Parathyroid adenoma (tissue), 2 donors: ENCODE measurements at regions not wholly inside any gene's neighbourhood (a gene's known extent, or its start where the extent isn't known, plus 50 kb on each side); places are given as distances from the start of the nearest gene placed in this dataset.

Source experiments
- H2AFZ ChIP-seq: fragments of 300-600 bp; sonication (generic); one replicate; pipeline ENCODE4 v1.7.0; 2017; ENCODE audit warnings: antibody characterized with exemption, mild to moderate bottlenecking
- H3K27ac ChIP-seq: fragments of 300-600 bp; sonication (generic); one replicate; pipeline ENCODE4 v1.7.0; 2017
- H3K27me3 ChIP-seq: fragments of 300-600 bp; sonication (generic); one replicate; pipeline ENCODE4 v1.7.0; 2017; ENCODE audit warnings: low read length; ENCODE audit not compliant: control insufficient read depth, insufficient read depth
- H3K36me3 ChIP-seq: fragments of 300-600 bp; sonication (generic); one replicate; pipeline ENCODE4 v1.7.0; 2017; ENCODE audit warnings: low read length; ENCODE audit not compliant: control insufficient read depth, insufficient read depth
- H3K4me1 ChIP-seq: fragments of 300-600 bp; sonication (generic); one replicate; pipeline ENCODE4 v1.7.0; 2017; ENCODE audit warnings: control low read depth
- H3K4me2 ChIP-seq: fragments of 300-600 bp; sonication (generic); one replicate; pipeline ENCODE4 v1.7.0; 2017; ENCODE audit warnings: low read length
- H3K4me3 ChIP-seq: fragments of 300-600 bp; sonication (generic); one replicate; pipeline ENCODE4 v1.7.0; 2017; ENCODE audit warnings: low read depth, low read length
- H3K79me2 ChIP-seq: fragments of 300-600 bp; sonication (generic); one replicate; pipeline ENCODE4 v1.7.0; 2017; ENCODE audit warnings: control low read depth
- H3K9ac ChIP-seq: fragments of 300-600 bp; sonication (generic); one replicate; pipeline ENCODE4 v1.7.0; 2017; ENCODE audit warnings: mild to moderate bottlenecking
- H3K9me3 ChIP-seq: fragments of 300-600 bp; sonication (generic); one replicate; pipeline ENCODE4 v1.7.0; 2017; ENCODE audit warnings: low read length; ENCODE audit not compliant: control insufficient read depth
- TF ChIP-seq, protein P1 (sequence below): fragments of 300-600 bp; sonication (generic); IDR thresholded peaks from one replicate; pipeline ENCODE4 v1.7.0; 2017; ENCODE audit warnings: antibody characterized with exemption, mild to moderate bottlenecking
- donor health status: primary hyperparathyroidism.

DNA sequence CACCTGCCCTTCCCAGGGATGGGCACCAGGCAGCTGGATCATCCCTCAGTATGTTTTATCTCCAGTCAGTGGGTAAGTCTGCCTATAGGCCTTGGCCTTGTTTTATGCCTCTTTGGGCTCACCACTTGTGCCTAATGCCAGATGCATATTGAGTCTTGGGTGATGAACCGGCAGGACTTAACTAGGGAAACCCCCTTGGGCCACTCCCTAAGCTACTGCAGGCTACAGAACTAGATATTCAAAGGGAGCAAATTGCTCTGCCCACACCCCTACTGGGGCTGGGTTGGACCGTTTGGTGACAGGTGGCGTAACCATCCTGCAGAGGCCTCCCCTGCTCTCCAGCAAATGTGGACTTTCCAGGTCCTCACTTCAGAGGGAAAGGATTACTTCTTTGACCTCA is 115.7 kb upstream of the GDF10 start:
- Histone ChIP-seq H3K27ac (no peak overlapping the region), H3K4me3 (no peak overlapping the region), H3K4me2 (no peak overlapping the region), H3K36me3 (no peaks in the 10 kb centered on the region), H3K9me3 (no peaks in the 10 kb centered on the region), H3K79me2 (no peaks in the 10 kb centered on the region), H3K27me3 (no peaks in the 10 kb centered on the region), H2AFZ (no peak overlapping the region), H3K4me1 (no peaks in the 10 kb centered on the region), H3K9ac (no peak overlapping the region)
- TF ChIP-seq, protein P1, sequence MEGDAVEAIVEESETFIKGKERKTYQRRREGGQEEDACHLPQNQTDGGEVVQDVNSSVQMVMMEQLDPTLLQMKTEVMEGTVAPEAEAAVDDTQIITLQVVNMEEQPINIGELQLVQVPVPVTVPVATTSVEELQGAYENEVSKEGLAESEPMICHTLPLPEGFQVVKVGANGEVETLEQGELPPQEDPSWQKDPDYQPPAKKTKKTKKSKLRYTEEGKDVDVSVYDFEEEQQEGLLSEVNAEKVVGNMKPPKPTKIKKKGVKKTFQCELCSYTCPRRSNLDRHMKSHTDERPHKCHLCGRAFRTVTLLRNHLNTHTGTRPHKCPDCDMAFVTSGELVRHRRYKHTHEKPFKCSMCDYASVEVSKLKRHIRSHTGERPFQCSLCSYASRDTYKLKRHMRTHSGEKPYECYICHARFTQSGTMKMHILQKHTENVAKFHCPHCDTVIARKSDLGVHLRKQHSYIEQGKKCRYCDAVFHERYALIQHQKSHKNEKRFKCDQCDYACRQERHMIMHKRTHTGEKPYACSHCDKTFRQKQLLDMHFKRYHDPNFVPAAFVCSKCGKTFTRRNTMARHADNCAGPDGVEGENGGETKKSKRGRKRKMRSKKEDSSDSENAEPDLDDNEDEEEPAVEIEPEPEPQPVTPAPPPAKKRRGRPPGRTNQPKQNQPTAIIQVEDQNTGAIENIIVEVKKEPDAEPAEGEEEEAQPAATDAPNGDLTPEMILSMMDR = no peak

DNA sequence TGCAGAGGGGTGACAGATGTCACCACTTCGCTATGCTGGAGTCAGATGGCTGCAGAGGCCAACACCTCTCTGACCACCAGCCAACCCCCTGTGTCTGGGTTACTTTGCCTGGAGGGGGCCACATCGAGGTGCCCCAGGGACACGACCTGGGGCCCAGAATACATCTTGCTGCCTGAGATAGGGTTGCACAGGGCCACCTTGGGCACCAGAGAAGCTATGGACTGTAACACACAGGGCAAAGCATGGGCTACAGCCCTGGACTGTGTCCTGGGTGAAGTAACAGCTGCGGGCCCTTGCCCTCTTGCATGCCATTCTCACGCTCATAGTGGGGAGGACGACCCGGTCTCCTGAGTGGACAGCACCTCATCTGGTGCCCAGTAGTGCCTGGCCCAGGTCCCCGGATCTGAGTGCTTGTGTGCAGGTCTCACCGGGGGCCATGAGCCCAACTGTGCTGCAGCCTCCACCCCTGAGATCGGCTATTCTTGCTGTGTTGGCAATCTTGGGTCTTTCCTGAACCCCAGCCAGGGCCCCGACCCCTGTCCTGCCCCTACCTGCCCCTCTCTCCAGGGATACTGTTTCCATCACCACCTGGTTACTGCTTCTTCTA is 115.2 kb upstream of the GDF10 start:
- H3K9ac ChIP-seq = no peak overlapping the region
- H3K79me2 ChIP-seq = no peaks in the 10 kb centered on the region
- H3K27me3 ChIP-seq = no peaks in the 10 kb centered on the region
- H2AFZ ChIP-seq = no peak overlapping the region
- TF ChIP-seq, protein P1 = no peak
- H3K27ac ChIP-seq = no peak overlapping the region
- H3K4me1 ChIP-seq = no peaks in the 10 kb centered on the region
- no peaks in the 10 kb centered on the region for H3K9me3 ChIP-seq
- no peak overlapping the region for H3K4me3 ChIP-seq
- no peak overlapping the region for H3K4me2 ChIP-seq
- H3K36me3 ChIP-seq = no peaks in the 10 kb centered on the region

DNA sequence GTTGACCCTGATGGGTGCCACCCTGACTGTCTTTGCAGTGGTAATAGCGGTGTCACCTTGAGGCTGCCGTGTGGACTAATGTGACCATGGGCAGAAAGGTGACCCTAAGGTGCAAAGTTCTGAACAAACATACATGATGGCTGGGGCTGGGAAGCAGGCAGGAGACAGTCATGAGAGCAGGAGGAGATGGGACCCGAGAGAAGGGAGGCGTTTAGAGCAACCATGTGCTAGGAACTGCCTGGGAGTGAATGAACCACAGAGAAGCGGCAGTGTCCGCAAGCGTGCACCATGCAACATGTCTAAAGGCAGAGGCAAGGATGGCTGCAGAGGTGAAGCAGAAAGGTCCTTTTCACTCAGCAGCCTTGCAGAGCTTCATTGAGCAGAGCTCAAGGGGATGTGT is 113.1 kb upstream of the GDF10 start:
- Histone ChIP-seq H3K79me2 (no peaks in the 10 kb centered on the region), H3K36me3 (no peaks in the 10 kb centered on the region), H3K9me3 (no peaks in the 10 kb centered on the region), H3K4me3 (no peak overlapping the region), H3K9ac (no peak overlapping the region), H3K4me2 (no peak overlapping the region), H3K4me1 (no peaks in the 10 kb centered on the region), H3K27me3 (no peaks in the 10 kb centered on the region), H3K27ac (no peak overlapping the region), H2AFZ (no peak overlapping the region)
- TF ChIP-seq, protein P1 = no peak

DNA sequence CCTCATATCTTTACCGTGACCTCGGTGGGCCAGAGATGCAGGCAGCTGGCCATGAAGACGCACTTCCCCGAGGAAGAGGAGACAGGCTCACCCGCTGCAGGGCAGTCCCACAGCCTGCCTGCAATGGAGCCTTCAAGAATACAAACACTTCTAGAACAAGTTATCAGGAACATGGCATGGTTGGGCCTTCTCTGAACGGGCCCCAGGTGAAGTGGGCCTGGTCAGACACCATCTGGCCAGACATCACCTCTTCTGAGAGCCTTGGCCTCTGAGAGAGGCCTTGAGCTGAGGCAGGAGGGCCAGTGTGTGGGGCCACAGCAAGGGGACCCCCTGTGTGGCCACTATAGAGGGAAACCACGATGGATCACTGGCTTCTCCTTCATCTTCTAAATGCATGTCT is 112.4 kb upstream of the GDF10 start:
- Histone ChIP-seq H3K9ac (no peak overlapping the region), H3K27ac (no peak overlapping the region), H3K9me3 (no peaks in the 10 kb centered on the region), H3K36me3 (no peaks in the 10 kb centered on the region), H3K27me3 (no peaks in the 10 kb centered on the region), H3K4me3 (no peak overlapping the region), H3K4me2 (no peak overlapping the region), H3K4me1 (no peaks in the 10 kb centered on the region), H2AFZ (no peak overlapping the region), H3K79me2 (no peaks in the 10 kb centered on the region)
- TF ChIP-seq, protein P1 = no peak

DNA sequence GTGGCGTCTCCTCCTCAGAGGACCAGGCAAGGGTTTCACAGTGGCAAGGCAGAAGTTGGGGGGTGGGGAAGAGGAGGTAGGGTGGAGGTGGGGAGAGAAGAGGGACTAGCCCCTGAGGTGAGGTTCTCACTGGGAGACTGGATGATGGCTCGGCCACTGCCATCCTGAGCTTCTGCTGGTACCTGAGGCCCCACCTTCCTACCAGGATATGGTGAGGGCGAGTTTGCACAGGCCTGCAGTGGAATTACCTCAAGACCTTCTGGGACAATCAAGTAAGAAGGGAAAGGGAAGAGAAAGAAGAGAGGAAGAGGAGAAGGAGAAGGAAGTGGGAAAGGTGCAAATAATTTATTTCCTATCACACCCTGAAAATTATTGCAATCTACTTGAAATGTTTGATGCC is 111.8 kb upstream of the GDF10 start:
- Histone ChIP-seq H3K4me2 (no peak overlapping the region), H3K9ac (no peak overlapping the region), H3K79me2 (no peaks in the 10 kb centered on the region), H2AFZ (no peak overlapping the region), H3K36me3 (no peaks in the 10 kb centered on the region), H3K27ac (no peak overlapping the region), H3K4me3 (no peak overlapping the region), H3K9me3 (no peaks in the 10 kb centered on the region), H3K27me3 (no peaks in the 10 kb centered on the region), H3K4me1 (no peaks in the 10 kb centered on the region)
- TF ChIP-seq, protein P1 = no peak
